SK-N-DZ (cell line): ENCODE measurements at regions not wholly inside any gene's neighbourhood (a gene's known extent, or its start where the extent isn't known, plus 50 kb on each side); places are given as distances from the start of the nearest gene placed in this dataset.
A peak's percentile ranks its signal among the peaks of the same experiment; 100 is the strongest.

Source experiments
- DNase-seq: peaks from one replicate; pipeline ENCODE4 v3.0.0-alpha.2; 2015; ENCODE audit warnings: low spot score

DNA sequence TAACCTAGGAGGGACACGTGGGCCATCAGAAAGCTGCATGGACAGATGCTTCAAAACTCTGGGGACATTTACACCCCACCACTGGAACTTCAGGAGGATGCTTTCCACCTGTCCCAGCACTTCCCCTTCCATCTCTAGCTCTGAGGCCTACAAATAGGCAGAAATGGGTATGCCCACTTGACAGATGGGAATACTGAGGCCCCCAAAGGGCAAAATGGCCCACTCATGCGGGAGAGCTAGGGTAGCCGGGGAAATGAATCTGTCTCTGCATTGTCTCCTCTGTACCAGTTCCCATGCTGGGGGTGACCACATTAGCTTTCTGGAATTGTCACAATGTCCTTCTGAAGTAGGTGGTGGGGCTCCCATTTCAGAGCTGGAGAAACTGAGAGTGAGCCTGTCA, 592.1 kb upstream of the CDH5 start:
- no peak for DNase-seq

DNA sequence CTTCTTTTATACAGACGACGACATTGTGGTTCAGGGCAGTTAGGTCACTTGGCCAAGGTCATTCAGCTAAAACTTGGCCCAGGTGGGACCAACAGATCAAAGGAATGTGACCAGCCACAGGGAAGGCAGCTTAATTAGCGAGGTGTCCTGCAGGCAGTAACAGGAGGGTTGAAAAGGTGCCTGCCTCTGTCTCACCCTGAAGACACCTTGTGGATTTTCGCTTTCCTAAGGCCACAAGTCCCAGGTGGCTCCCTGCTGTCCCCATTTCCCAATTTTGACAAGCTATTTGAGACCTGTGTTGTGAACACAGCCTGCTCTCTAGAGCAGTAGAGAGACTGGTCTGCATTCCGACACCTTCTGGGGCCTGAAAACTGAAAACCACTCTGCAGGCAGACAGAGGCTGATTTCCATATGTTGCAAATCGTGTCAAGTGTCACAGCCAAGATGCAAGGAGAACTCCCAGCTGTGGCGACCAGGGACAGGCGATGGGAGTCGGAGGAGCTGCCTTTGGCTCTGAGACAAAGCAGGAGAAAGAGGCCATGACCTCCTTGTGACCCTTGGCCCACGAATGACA, 593.1 kb upstream of the CDH5 start:
- peak; percentile 50 for DNase-seq

DNA sequence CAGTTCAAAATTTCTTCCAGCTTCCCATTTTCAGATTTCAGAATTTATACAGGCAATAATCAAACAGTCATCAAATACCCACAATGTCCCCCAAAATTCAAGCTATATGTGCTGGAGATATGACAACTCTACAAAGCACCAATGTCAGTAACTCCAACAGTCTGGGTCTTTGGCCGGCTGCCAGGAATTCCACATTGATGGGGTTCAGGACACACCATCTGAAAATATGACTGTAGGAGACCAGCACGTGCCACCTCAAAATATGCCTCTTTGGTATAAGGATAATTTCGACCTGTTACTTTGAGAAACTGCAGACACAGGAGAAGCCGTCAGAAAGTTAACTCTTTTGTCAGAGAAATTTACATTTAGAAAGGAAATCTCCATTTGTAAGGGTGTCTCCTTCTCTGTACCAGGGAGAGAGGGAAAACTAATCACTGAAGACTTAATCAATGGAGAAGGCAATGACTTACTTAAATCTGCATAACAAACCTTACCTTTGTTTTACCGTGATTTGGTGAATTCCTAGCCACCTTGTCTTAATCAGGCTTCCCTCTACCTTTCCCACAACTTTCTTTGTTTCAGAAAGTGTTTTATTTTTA, 594.3 kb upstream of the CDH5 start:
- DNase-seq = no peak

DNA sequence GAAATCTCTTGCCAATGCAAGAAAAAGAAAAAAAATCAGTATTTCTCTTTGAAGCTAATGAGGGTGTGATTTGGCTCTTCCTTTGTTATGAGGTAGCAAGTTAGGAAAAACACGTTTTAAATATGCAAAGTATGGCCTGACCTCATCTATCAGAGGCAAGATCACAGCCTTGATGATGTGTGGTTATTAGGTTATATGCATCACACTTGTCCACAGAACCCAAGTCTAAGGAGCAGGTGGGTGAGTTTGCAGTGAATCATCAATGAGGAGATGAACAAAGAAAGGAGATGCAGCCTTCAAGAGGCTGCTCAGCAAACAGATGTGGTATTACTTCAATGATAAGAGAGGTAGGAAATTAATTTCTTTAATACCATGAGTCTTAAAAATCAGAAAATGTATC, 594.8 kb upstream of the CDH5 start:
- DNase-seq = no peak

DNA sequence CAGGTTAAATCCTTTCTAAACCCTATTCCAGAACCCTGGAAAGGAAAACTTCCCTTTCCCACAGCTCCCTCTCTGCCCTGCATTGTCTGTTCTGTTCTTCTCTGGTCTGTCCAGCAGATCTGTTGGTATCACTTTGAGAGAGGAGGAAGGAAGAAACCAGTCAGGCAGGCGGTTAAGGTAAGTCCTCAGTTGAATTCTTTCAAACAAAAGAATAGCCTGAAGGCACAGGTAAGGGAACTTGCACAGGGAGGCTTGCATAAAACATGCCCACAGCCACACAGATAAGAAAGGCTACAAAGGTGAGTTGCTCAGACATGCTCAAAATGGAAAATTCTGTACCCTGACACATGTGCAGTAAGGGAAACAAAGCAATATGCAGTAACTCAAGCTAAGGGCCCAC, 595.7 kb upstream of the CDH5 start:
- DNase-seq = no peak

DNA sequence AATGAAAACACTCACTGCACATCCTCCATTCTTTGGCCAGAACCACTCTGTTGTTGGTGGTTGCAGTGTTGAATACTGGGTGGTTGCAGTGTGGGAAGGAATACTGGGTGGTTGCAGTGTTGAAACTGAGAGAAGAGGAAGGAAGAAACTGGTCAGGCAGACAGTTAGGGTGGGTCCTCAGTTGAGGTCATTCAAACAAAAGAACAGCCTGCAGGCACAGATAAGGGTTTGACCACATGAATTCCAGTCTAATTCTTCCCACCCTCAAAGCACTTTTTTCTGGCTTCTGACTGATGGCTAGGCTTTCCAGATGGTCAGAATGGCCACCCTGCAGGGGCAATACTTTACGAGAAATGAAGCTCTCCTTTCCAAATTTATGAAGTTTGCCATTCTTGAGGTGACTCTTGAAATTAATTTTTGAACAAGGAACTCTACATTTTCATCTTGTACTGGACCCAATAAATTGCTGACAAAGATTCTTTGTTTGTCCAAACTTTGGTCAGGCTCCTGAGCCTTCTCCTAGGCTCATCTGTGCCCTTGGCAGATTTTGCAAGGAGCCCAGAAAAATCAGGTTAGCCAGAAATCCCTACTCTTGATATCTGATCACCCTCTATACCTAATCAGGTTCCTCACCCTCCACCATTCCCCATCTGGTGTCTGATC, 596.6 kb upstream of the CDH5 start:
- DNase-seq = no peak

DNA sequence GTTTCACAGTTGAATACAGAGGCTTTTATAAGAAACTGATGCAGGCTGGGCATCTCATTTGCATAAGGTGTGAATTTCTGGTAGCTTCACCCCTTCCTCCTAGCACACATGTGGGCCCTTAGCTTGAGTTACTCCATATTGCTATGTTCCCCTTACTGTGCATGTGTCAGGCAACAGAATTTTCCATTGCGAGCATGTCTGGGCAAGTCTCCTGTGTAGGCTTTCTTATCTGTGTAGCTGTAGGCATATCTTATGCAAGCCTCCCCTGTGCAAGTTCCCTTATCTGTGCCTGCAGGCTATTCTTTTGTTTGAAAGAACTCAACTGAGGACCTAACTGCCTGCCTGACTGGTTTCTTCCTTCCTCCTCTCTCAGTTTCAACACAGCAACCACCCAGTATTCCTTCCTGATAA, 597.4 kb upstream of the CDH5 start:
- DNase-seq = no peak

DNA sequence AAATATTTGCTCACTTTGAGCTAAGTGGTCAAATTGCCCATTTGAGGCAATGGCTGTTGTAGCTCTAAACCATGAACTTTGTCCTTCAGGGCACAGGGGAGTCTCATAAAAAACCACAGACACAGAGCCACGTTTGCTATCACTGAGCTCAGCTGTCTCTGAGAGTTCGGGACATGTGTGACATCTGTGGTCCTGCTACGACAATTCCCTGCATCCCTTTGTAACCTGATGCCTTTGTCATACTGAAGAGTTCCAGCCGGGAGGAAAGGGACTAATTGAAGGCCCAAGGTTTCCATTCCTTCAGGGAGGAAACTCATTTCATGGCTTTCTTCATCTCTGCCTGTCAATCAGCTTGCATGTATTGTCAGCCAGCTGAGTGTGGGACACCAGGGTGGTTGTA, 599.4 kb upstream of the CDH5 start:
- peak; percentile 84 for DNase-seq

DNA sequence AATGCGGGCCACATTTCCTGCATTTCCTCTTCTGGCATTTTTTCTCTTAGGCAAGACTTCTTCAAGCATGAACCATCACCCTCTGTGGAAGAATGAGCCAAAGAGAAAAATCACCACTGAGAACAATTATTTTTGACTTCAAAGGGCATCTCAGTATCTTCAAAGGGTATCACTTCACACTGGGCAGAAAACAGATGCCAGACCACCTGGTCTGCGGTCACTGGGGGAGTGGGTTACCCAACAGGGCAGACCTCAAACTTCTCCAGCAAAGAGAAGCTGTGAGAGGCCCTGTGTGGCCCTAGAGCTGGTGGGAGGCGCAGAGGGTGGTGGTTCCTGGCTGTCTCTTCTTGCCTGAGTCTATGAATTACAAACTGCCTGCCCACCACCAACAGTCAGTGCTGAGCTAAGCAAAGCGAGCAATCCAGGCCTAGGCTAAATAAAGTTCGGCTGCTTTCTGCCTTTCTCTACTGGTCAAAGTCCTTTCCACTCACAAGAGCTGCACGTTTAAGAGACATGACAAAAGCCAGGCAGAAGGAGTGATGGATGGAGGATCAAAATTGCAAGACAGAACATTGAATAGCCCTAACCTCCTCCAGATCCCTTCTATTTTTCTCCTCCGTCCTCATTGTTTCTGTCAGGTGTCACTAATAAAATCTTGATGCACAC, 602.7 kb upstream of the CDH5 start:
- DNase-seq = no peak

DNA sequence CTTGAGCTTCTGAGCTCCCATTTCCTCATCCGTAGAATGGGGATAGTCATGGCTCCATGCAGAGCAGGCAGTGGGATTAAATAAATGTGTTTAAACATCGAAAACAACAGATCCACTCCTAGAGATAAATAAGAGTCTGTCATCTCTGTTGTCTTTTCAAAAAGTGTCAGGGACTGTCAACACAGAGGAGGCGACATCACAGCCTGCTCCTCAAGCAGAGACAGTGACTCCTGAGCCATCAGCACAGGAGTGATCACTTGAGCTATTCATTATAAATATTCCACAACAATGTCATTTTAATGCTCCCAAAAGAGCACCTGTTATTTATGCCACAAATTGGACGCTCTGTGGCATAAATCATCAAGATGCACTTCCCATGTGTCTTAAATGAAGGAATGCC, 605.6 kb upstream of the CDH5 start:
- no peak for DNase-seq

DNA sequence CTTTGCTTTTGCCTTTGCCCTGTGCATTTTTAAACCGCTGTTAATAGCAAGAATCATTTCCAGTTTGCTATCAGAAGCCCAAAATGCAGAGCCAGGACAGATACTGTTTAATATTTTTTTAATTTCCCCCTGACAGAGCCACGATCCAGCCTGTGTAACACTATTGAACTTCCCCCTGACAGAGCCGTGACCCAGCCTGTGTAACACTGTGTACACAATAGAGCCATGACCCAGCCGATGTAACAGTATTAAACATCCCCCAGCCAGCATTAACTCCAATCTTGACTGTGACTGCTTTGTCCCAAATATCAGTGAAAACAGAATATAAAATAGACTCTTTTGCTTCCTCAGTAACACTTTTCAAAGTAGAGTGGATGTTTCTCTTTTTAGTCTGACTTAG, 607.9 kb upstream of the CDH5 start:
- DNase-seq = no peak

DNA sequence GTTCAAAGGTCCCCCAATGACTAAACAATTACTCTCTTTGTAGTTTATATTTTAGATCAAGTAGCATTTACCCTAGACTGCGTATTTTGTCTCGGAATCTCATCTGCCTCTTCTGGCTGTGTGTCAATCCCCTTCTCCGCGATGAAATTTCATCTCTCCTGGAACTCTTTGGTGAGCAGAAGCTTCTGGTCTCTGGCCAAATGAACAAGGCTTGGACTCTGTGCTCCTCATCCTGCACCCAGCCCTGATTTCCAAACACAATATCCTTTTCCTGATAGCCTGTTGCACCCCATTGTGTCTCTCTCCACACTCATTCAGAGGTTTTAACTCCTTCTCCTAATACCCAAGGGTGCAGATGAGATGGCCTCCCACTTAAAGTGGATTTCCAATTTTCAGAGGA, 609.4 kb upstream of the CDH5 start:
- DNase-seq = no peak

DNA sequence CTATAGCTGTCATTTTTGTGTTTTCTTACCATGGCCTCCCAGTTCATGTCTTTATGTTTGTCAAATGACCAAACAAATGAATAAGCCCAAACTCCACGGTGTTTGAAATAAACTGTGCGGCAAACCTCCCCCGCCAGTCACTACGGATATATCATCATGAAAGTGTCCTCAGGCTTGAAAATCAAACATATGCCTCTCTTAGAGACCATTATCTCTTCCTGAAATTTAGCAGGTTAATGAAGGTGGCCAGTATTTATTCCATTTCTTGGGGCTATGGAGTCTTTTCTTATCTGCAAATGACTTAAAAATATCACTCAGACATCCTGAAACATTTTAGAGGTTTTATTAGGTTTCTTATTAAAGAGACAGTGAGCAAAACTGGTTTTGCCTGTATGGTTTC, 610.3 kb upstream of the CDH5 start:
- no peak for DNase-seq

DNA sequence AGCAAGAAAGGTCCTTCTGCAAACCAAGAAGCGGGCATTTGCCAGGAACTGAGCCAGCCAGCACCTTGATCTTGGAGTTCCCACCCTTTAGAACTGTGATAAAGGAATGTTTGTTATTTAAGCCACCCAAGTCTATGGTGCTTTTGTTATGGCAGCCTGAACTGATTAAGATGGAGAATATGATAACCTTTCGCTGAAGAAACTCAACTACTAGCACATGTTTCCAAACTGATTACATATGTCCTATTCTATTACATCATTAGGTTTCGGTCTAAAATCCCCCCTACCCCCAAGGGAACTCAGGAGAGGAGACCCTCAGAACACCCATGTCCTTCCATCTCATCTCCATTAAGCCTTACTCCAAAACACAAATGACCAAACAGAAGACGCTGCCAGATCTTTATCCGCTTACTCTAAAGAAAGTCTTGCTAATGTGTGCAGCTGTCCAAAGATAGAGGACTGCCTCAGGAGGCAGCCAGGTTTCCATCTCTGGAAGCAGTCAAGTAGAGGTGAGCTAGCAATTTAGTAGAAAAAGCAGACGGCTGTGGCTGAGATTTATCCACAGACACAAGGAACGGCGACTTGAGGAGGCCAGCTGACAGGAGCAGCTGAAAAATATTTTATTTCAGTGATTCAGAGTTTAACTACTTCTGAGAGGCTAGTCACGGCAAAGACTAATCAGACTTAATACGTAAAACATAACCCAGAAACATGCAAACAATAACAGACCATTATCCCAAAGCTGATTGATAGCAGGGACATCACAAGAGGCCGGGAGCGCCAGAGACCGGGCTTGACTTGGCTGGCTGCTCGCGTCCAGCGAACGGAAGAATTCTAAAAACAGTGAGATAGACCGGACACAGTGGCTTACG, 611.4 kb upstream of the CDH5 start:
- peak; percentile 97 for DNase-seq

DNA sequence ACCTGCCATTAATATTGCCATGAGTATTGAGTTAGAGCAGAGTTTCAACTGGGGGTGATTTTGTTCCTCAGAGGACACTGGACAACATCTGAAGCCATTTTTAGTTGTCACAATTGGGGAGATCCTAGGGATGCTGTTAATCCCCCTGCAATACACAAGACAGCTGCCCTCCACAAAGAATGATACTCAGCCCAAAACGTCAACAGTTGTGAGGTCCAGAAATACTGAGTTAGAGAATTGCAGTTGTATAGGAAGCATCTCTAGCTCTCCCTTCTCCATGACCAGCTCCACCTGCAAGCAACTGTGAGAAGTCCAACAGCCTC, 614.0 kb upstream of the CDH5 start:
- no peak for DNase-seq

DNA sequence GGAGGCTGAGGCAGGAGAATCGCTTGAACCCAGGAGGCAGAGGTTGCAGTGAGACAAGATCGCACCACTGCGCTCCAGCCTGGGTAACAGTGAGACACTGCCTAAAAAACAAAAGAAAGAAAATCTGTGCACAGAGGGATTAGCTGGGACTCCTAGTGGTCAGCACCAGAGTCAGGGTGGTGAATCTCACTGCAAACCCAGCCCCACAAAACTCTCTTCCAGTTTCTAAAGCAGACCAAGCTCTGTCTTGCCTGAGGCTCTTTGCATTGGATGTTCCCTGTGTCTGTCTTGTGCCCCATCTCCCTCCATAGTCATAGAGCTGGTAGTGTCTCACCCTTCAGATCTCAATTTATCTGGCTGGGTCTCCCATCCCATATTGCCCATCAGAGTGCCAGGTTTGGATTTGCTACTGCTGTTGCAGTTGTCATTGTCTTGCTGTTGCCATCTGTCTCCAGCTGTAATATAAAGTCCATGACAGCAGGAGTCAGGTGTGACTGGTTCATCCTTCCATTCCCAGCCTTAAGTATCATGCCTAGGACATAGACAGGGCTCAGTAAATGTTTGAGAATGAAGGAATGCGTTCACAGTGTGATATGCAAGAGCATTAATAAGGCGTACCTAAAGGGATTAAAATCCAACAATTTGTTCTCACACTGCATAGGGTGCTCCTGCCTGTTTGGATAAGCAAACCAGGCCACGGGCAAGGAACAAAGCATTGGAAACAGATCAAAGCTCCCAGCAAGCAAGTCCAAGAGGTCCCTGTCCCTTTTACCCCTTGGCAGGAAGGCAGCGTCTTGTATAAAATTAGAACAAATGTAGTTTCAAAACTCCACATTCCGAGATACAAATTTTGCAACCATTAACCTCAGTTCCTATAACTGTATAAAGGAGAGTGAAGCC, 614.6 kb upstream of the CDH5 start:
- no peak for DNase-seq

DNA sequence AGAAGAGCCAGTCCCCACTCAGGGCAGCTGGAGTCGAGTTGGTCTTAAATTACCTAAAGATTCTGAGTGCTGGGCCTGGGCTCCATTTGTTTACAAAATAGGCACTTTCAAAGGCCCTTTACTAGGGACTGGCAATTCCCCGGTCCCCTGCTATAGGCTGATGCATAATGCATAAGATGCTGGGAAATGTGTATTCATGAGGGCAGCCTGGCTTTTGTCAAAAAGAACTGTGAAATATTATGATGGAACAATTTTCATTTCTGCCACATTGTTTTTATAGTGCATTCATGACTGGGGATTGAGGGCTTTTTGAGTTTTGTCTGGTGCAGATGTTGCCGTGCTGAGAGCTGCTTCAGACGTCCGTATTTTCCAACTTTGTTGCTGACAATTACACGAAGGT, 617.0 kb upstream of the CDH5 start:
- DNase-seq = no peak

DNA sequence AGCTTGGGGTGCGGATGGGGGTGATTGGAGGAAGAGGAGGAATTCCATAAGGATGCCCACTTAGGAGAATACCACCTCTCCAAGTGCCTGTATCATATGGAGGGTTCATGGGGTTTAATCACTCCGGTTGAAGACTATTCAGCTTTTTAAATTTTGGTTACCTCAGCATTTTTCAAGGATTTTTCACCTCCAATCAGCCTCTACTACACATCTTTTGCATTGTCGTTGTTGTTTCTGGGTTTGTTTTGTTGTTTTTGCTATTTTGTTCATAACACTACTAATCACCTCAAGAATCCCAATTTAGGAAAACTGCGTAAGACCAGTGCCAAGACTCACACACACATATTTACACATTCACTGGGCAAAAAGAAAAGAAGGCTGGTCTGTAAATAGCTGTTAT, 619.5 kb upstream of the CDH5 start:
- DNase-seq = no peak

DNA sequence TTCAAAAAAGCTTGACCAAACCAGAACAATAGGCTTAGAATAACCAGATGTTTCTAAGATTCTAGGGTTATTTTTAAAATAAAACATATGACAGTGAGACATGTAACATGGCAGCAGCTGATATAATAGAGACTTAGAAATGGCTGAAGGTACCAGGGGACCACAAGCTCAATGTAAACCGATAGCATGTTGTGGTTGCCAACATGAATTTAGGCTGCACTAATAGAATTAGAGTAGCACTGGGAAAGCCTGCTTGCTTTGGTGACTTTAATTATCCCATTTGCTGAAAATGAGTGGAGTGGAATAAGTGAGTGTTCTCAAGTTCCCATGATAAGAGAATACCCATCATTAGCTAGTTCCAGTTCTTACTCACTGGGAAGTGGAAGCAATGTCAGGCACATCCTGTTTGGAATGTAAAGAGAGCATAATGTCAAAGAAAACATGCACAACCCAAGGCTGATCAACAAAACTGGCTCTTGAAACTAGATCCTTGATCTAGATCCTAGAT, 621.2 kb upstream of the CDH5 start:
- peak; percentile 58 for DNase-seq

DNA sequence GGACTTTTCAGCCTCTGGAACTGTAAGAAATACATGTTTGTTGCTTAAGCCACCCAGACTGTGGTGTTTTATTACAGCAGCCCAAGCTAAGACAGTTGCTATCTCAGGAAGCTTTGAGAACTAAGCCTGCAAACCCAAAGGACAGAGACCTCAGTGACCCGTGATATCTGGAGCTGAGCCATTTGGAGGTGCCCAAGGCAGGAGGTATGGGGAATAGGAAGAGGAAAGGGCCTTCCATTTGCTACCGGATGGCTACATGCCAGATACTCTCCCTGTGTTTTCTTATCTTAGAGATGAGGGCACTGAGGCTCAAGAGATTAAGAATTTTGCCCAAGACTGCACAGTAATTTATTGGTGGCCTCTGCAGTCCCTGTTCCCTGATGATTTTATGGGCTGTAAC, 622.1 kb upstream of the CDH5 start:
- no peak for DNase-seq

DNA sequence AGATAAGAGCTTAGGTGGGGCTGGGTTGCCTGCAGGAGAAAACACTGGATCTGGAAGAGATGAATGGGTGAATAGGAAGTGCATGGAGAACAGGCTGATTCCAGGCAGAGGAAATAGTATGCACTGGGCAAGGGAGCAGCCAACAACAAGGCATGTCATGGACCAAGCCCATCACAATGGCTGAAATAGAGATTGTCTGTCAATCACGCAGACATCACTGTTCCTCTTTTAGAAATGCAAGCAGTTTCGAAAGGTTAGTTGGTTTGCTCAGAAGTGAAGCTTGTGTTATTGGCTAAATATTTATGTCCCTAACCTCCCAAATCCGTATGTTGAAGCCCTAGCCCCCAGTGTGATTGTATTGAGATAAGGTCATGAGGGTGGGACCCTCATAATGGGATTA, 621.7 kb upstream of the CDH11 start:
- DNase-seq = no peak
